HG03439 (cell line): ENCODE measurements at regions not wholly inside any gene's neighbourhood (a gene's known extent, or its start where the extent isn't known, plus 50 kb on each side); places are given as distances from the start of the nearest gene placed in this dataset.
"Not testable (repeated sequence)": the region's sequence is repeated elsewhere in the genome, so short reads cannot be mapped to it uniquely, and the experiment has no call there.

Source experiments
- ATAC-seq: cut with Tn5 transposase; IDR thresholded peaks from one replicate; pipeline ENCODE4 v1.9.1; 2021; ENCODE audit warnings: mild to moderate bottlenecking, moderate library complexity; ENCODE audit not compliant: unreplicated experiment

- no peak for ATAC-seq
Observed at GRCh38 chr6:104522533-104522932, 337.2 kb downstream of the HACE1 start.

- no peak for ATAC-seq
Observed at GRCh38 chr6:104521176-104521575, 338.5 kb downstream of the HACE1 start.

DNA sequence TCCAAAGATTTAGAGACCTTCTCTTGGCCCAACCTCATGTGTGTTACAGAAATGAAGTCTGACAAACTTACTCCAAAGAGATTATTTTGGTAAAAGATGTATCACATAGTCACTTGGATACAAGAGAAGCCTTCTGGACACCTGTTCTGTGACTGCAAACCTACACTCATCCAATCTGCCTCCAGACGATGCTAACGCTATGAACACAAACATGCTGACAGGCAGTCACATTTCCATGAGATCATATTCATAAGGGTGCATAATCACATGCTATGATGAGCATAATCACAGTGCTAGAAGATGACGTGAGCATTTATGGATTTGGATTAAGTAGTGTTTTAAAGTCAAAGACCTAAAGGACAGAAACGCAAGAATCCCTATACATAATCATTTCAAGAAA, 340.2 kb downstream of the HACE1 start:
- ATAC-seq, result no peak

- ATAC-seq, result no peak
Observed at GRCh38 chr6:104509355-104509754, 350.4 kb downstream of the HACE1 start.

- no peak for ATAC-seq
Observed at GRCh38 chr6:104506429-104506828, 353.3 kb downstream of the HACE1 start.

- no peak for ATAC-seq
Observed at GRCh38 chr6:104505838-104506237, 353.9 kb downstream of the HACE1 start.

DNA sequence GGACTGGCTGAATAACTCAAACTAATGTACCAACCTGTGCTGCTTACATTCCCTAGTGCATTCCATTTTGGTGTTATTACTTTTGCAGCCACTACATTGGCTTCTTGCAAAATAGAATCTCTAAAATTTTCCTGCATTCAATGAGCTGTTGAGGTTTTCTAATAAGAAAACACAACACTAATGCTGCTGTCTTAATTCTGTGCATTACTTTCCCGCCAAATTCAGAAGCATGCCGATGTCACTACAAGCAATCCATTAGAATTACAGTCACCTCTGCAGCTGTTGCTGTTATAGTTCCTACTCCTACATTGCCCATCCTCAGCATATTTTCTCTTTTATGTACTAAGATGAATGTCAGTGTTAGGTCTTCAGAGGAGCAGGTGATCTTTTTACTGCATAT, 359.5 kb downstream of the HACE1 start:
- ATAC-seq, result no peak

DNA sequence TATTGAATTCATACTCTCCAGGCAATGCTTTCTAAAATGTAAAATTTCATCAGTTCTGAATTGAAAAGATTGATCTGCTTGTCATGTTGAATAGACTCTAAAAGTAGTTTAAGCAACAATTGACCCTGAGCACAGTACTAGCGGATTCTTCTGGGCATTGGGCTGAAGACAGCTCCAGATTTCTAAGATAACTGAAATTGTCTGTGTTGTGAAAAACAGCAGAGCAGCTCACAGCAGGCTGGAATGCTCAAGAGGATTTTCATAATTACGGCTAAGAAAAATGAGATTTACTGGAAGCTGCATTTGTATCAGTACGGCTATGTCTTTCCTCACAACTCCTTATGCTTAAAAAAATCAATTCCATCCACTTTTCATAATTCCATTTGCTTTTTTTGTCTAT, 373.7 kb downstream of the HACE1 start:
- no peak for ATAC-seq

- no peak for ATAC-seq
Observed at GRCh38 chr6:104484626-104485025, 375.1 kb downstream of the HACE1 start.

- ATAC-seq, result no peak
Observed at GRCh38 chr6:104484191-104484590, 375.5 kb downstream of the HACE1 start.

DNA sequence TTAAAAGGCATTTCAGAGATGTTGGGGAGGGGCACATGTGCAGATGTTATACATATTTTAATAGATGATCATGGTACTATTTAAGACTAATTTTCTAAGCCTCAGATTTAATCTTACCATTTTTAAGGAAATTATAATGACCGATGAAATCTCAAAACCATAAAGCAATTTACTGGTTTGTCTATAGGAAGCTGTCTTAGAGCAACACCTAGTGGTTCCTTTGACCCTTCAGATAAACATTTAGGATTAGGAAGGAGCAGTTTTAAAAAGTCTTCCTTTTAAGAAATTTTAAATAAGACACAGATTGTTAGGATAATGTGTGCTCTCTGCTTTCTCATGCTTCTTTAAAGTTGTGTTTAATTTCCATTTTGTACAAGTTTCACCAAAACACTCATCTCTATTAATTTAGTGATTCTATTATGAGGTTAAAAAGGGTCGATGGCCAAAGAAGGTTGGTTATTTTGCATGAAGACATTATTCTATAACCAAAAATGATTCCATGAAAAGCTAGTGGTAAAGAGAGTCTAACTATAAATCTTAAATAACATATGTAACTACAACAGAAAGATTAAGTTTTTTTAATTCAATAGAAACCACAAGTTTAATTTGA, 376.4 kb downstream of the HACE1 start:
- ATAC-seq, result no peak

GRCh38 chr6:104477569-104477968, 382.1 kb downstream of the HACE1 start:
- no peak for ATAC-seq

- no peak for ATAC-seq
Observed at GRCh38 chr6:104473021-104473429, 386.7 kb downstream of the HACE1 start.

DNA sequence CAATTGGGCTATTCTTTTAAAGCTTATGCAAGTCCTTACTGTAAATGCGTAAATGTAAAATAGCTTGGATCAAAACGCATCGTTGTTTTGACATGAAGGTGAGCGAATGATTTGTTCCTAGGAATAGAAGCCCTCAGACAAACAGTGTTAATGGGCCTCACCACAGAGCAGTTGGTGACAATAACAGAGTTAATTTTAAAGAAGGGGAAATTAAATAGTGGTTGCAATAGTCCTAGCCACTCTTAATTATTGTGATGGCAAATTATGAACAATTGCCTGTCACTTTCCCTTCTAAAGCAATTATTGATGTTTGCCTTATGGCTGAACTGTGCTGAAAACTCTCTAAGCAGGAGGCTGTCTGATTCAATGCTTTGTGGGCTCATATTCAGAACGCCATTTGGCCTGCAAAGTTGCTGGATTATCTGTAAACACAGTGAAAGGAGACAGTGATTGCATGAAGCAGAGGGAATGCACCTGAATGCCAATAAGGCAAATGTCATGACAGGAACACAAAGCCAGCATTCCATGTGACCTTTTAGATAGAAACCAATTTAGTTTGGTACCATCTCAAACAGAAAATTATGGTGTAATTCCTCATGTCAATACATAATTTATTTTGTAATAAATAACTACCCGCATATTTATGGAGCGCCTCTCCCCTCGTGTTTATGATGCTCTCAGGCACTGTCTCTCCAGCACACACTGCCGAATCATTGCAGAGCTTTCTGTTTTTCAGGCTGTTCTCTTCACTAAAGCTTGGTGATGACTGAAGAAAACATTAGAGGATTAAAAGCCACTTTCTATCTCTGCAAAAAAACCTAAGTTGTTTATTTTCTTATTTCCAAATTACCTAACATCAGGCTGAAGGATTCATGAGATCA, 387.5 kb downstream of the HACE1 start:
- no peak for ATAC-seq

DNA sequence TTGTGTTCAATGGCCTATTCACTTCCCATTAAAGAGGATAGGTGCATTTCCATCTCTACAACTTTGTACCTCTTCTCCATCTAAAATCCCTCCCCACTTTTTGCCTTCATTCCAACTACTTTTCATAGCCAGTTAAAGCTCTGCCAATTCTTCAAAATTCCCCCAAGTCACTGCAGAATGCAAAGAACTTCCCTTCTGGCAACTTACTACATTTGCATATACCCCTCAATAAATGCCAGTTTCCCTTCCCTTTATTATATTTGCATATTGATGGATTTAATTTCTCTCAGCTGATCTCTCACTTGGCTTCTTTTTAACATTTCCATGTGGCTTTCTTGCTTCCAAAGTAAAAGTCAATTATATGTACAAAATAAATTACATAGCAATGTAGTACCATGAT, 393.4 kb downstream of the HACE1 start:
- no peak for ATAC-seq

GRCh38 chr6:104462811-104463599, 396.7 kb downstream of the HACE1 start:
- ATAC-seq, result no peak

DNA sequence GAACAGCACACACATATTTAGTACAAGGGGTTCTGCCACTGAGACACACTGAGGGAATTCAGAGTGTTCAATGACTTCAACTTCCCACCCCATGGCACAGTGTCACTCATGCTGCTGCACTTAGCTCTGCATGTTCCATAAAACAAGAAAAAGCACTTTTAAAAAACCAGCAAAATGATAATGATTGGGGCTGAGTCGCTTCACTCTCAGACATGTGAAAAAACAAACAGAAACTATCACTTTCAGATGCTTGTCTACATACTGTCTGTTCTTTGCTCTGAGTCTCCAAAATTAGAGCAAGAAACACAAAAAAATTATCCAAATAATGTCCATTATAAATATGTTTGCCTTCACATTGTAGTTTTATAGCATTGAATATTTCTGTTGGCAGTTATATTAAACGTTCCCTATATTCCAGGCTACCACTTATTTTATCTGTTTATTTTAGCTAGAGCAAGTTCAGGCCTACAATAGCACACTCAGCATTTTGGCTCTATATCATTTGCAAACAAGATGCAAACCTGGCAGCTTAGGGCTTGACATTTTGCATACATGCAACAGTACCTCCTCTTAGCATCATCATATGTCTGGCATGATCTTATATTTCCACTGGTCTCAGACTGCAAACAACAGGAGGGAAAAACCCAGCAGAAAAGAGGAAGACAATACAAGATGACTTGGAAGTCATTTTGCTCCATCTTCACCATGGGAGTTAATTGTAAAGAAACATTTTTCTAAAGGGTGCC, 398.8 kb downstream of the HACE1 start:
- ATAC-seq, result no peak

GRCh38 chr6:104459543-104459942, 400.2 kb downstream of the HACE1 start:
- ATAC-seq, result no peak

DNA sequence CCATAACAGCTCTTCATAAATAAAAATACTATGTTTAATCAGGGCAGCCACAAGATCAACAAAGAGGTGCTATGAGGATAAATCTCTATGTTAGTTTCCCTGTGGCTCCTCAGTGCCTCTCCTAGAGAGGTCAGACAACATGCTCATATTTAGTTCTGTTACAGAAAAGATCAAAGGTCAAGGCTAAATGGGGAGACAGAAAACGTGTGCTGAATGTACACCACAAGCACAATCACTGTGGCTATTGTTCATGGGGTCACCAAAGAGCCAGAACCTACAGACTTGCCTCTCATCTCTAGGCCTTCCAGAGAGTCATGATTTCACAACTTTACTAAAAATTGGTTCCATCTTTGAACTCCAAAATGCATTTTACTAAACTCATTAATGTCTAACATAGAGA, 409.8 kb downstream of the HACE1 start:
- ATAC-seq, result no peak

DNA sequence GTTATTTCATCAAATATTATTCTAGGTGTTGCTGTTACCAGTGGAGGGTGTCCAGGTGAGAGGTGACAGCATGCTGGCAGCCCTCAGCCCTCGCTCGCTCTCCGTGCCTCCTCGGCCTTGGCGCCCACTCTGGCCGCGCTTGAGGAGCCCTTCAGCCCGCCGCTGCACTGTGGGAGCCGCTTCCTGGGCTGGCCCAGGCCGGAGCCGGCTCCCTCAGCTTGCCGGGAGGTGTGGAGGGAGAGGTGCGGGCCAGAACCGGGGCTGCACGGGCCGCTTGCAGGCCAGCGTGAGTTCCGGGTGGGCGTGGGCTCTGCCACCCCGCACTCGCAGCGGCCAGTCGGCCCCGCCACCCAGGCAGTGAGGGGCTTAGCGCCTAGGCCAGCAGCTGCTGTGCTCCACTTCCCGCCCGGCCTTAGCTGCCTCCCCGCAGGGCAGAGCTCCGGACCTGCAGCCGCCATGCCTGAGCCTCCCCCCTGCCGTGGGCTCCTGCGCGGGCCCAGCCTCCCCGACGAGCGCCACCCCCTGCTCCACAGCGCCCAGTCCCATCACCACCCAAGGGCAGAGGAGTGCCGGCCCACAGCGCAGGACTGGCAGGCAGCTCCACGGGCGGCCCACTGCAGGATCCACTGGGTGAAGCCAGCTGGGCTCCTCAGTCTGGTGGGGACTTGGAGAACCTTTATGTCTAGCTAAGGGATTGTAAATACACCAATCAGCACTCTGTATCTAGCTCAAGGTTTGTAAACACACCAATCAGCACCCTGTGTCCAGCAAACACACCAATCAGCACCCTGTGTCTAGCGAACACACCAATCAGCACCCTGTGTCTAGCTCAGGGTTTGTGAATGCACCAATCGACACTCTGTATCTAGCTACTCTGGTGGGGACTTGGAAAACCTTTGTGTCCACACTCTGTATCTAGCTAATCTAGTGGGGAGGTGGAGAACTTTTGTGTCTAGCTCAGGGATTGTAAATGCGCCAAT, 413.3 kb downstream of the HACE1 start:
- ATAC-seq, result not testable (repeated sequence)
